Coronary artery (tissue), 2 donors: ENCODE measurements at regions not wholly inside any gene's neighbourhood (a gene's known extent, or its start where the extent isn't known, plus 50 kb on each side); places are given as distances from the start of the nearest gene placed in this dataset.

ENCODE experiments used
- DNase-seq: peaks from one replicate; pipeline ENCODE4 v3.0.0-alpha.2; 2017; ENCODE audit warnings: low spot score
- H3K27ac ChIP-seq, 2 donors: fragments of 200-600 bp; sonication (generic); one replicate each; pipeline ENCODE4 v1.5.1; 2016 to 2019
- H3K4me3 ChIP-seq: fragments of 200-600 bp; sonication (generic); 2 replicates; pipeline ENCODE4 v1.5.1; 2016; ENCODE audit warnings: mild to moderate bottlenecking, moderate library complexity
- CTCF ChIP-seq: fragments of 200-600 bp; sonication (generic); IDR thresholded peaks from one replicate; pipeline ENCODE4 v1.5.1; 2019; ENCODE audit warnings: antibody characterized with exemption

GRCh38 chr14:58725226-58725625 is 87.5 kb downstream of the DACT1 start:
- no peak overlapping the region for H3K4me3 ChIP-seq
- H3K27ac ChIP-seq = no peak overlapping the region
- TF ChIP-seq CTCF = no peak
- no peak for DNase-seq

GRCh38 chr14:58725871-58726270 is 88.1 kb downstream of the DACT1 start:
- Histone ChIP-seq H3K27ac (no peak overlapping the region), H3K4me3 (no peak overlapping the region)
- no peak for DNase-seq
- TF ChIP-seq CTCF = no peak

GRCh38 chr14:58730792-58731464 is 93.2 kb downstream of the DACT1 start:
- H3K27ac ChIP-seq = peak overlapping the region in 1 of 2 donors; percentile 49
- TF ChIP-seq CTCF = no peak
- no peak overlapping the region for H3K4me3 ChIP-seq
- no peak for DNase-seq

GRCh38 chr14:58731465-58732293 is 93.9 kb downstream of the DACT1 start:
- peak overlapping the region in 1 of 2 donors; percentile 49 for H3K27ac ChIP-seq
- peak overlapping the region; percentile 19 for H3K4me3 ChIP-seq

GRCh38 chr14:58732387-58732786 is 94.6 kb downstream of the DACT1 start:
- no peak for TF ChIP-seq CTCF
- no peak overlapping the region for H3K27ac ChIP-seq
- no peak overlapping the region for H3K4me3 ChIP-seq
- DNase-seq = no peak

More at GRCh38 chr14:58731465-58732293, 93.9 kb downstream of the DACT1 start:
- DNase-seq = no peak
- TF ChIP-seq CTCF = no peak

- H3K27ac ChIP-seq = no peak overlapping the region
- no peak for DNase-seq
- no peak overlapping the region for H3K4me3 ChIP-seq
- no peak for TF ChIP-seq CTCF
These were observed 95.9 kb downstream of the DACT1 start for GRCh38 chr14:58733451-58734208.
